GM21529 (cell line): ENCODE measurements at regions not wholly inside any gene's neighbourhood (a gene's known extent, or its start where the extent isn't known, plus 50 kb on each side); places are given as distances from the start of the nearest gene placed in this dataset.

ENCODE experiments used
- ATAC-seq: cut with Tn5 transposase; IDR thresholded peaks from one replicate; pipeline ENCODE4 v1.9.1; 2021; ENCODE audit not compliant: unreplicated experiment

DNA sequence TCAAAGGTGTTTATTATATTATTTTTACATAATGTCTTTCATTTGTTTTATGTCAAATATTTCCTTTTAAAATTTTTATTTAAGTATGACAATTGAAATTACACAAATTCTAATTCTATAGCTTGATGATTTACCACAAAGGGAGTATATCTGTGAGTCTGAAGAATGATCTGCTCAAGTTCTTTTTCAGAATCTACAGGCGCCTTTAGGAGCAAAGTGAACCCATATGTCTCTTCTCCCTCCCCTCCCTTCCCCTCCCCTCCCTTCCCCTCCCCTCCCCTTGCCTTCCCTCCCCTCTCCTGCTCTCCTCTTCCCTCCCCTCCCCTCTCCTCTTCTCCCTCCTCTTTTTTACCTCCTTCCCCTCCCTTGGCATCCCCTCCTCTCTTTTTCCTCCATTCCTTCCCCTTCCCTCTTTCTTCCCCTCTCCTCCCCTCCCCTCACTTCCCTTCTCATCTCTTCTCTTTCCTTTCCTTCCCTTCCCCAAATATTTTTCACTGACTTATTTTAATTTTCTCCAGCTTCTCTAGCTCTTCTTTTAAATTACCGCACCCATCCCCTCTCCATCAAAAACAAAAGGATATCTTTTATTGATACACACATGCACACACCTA is 495.3 kb upstream of the PIK3R1 start:
- no peak for ATAC-seq

DNA sequence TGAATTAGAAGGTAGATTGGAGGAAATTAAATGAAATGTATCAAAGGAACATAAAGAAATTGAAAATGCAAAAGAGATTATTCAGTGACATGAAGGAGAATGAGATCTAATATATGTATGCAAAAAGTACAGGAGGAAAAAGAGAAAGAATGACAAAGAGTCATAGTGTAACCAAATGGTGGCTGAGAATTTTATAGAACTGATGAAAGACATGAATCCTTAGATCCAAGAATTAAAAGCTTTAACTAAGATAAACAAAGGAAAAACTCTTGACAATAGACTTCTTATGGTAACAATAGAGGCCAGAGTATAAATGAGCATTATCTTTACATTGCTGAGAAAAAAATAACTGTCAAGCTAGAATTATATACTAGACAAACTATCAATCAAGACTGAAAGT is 505.4 kb upstream of the CD180 start:
- no peak for ATAC-seq

DNA sequence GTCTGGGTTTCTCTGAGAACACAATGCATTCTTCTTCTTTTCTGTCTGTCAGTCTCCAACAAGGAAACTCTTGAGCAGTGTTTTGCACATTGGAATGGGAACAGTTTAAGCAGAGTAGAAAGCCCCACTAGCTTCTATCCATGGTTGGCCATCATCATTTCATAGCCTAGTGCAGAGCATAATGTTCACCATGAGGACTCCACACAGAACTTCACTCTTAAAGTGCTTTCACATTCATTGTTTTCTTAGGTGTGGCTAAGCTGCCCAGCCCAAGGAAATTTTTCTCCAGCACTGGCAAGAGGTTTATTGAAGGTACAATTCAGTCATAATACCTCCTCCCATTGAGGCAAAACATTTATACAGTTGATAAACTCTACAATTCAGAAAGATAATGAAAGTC is 503.0 kb upstream of the CD180 start:
- no peak for ATAC-seq

DNA sequence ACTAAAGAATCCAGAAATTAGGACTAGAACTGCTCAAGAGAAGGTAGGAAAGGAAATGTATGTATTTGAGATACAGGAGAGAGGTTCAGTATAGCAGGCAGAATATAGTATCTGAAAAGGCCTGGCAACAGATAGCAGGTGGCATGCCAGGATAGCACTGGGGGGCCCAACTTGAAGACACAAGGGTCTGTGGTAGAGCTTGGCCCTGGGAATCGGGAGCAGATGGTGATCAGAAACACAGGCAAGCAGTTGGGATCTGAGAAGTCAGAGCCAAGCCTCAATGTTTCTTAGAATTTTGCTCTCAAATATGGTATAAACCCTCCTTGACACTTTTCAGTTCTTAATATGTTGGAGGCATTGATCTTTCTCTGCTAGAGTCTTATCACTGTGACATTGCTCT is 499.8 kb upstream of the CD180 start:
- ATAC-seq, result no peak

DNA sequence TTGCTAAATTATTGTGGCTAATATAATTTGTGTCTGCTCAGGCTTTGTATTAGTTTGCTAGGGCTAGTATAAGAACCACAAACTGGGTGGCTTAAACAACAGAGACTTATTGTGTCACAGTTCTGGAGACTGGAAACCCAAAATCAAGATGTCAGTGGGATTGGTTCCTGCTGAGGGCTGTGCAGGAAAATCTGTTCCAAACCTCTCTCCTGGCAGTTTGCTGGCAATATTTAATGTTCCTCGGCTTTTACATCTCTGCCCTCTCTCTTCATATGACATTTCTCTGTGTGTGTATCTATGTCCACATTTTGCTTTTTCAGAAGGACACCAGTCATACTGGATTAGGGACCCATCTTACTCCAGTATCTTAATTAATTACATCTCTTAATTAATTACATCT is 498.8 kb upstream of the CD180 start:
- ATAC-seq, result no peak

DNA sequence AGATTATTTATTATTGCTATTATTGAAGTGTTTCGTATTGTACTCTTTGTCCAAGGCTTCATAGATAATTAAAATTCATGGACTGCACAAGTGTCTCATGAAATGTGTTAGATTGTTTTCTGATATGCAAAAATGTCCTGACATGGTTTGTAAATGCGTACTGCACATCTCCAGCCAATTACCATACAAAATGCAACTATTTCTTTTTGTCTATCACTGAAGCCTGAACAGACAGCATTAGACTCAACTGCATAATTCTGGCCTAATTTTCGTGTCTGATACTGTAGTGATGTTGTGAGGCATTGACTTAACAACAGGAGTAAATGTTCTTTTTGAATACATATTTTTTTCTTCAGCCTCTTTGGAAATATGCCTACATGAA is 498.2 kb upstream of the CD180 start:
- no peak for ATAC-seq

DNA sequence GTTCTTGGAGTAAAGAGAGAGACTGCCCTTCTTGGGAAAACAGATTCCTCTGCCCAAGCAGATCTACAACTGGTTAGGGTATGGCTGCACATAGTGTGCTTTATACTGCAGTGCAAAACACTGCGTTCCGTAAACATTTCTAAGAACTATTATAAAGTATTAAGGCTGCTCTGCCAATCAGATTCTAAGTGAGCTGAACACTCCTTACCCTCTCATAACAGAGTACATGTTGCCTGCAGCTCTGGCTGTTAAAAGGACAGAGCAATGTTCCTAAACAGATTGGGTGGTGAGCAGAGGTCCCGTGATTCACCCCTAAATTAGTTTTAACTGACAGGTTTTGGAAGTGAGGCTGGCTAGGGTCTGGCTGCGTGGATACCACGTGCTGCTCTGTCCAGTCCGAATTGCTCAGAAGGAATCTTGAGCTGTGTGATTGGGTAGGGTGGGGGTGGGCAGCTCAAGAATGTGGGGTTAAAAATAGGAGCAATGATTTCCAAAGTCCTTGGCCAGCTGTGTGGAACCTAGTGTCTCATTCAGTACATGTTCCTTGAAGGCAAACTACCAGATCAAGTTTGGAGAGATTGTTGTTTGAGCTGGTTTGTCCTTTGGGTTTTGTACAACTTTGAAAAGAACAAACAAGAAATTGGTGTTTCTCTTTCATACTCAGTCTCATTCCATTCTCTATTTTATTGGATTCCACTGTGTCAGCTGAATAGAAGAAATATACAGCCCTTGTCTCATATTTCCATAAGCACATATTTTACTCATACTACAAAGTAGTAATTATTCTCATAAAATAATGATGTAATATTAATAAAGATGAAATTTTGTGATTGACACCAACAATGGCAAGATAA is 497.6 kb upstream of the CD180 start:
- no peak for ATAC-seq

DNA sequence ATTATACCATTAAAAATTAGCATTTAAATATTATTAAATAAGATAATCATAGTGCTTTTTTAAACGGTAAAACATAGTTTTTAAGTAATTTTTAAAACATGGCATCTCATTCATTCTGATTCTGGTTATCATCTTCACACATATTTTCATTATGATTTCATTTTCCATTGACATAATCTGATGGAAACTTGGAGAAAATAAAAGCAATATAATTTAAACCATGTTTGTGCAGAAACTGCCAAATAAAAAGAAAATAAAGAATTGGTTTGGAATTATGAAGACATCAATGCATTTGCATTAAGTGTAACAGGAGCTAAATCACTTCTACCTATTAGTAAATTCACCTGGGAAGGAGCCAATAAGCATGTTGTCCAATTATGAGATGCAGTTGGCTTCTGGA is 490.1 kb upstream of the CD180 start:
- ATAC-seq, result no peak

DNA sequence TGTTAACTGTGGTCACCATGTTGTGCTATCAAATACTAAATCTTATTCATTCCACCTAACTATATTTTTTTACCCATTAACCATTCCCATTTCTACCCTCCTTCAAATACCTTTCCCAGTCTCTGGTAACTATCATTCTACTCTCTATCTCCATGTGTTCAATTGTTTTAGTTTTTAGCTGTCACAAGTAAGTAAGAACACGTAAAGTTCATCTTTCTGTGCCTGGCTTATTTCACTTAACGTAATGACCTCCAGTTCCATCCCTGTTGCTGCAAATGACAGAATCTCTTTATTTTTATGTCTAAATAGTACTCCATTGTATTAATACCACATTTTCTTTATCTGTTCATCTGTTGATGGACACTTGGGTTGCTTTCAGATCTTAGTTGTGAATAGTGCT is 485.1 kb upstream of the CD180 start:
- ATAC-seq, result no peak

DNA sequence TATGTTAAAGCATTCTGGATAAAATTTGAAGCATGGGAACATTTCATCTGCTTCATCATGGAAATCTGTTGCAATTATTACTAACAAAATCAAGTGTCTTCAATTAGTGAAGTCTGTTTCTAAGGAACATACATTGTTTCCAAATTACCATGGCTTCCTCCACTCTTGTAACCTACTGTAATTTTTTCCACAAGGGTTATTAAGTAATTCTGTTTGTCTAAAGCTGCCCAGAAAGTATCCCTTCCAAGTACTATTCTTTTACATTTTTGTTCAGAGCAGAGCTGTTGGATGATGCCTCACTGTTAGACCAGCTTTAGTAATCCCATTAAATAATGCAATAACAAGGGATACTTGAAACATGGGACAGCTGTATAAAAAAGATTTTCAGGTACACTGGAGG is 483.5 kb upstream of the CD180 start:
- ATAC-seq, result no peak

DNA sequence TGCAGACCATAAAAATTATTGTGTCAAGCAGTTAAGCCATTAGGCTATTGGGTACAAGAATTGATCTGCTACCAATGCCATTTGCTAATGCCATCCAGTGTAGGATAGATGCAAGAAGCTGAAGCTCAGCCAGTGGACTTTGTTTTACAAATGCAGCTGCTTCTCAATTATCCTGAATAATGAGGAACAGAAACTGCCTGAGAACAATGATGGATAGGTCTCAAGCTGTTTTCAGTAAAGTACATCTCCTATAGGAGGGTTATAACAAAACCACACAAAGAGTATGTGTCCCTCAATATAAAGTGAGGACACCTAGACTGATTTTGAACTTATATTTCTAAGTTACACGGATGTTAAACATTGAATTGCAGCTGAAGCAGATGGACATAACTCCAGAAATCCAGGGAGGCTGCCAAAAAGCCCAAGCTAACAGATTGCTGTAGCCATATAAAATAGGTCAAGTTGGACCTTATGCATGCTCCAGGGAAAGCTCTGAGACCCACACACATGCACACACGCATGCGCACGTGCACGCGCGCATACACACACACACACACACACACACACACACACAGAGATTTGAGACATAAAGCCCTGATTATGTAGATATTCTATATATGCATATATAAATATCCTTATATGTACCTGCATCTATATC is 482.7 kb upstream of the CD180 start:
- no peak for ATAC-seq

DNA sequence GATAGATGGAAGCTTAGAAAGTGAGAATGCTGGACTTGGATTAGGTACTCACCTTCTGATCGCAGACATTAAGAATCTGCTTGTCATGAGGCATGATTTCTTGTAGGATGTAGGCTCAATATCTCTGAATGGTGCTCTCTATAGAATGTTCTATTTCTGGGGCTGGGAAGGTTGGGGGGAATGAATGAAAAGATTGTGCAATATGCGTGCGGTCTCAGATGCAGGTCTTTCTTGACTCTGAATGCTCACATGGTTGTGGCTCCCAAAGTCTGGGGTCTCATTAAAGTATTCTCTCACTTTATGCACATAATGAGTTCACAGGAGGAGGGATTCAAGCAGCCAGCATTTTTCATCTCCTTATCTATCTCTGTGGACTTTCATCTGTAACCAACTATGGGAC is 482.0 kb upstream of the CD180 start:
- ATAC-seq, result no peak

DNA sequence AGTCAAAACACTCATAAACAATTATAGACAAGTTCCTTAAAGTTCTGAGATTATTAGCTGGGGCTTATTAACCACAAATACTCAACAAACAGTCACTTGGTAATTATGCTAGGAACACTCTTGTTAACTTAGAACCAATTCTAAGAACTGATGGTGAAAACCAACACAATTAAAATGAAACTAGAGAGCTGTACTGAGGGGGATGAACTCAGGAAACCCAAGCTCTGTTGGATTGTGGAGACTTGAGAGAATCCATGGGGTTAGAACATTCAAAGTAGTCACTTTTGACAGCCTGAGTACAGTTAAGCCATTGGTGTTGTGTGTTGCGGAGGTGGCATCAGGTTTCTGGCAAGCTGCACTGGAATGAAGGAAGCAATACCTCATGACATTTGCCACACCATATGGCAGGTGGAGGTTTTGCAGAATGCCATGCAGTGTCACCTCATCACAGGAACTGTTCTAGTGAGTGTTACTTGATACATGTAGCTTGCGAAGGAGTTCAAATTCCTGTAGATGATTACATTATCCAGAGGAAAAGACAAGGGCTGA is 480.9 kb upstream of the CD180 start:
- no peak for ATAC-seq

DNA sequence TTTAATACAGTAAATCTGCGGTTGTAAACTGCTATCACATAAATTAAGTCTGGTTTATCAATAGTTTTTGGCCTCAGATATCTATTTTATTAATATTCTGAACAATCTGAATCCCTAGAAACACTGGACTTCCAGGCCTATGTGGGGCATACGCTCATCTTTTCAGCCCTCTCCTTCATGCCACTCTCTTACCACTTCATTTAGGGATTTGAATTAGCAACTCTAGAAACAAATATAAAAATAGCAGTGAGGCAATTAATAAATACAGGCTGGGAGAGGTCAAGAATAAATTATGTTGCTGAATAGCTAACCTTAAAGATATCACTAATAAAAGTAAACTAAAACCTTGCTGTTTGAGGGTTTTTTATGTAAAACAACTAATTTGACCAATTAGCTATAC is 480.3 kb upstream of the CD180 start:
- no peak for ATAC-seq

DNA sequence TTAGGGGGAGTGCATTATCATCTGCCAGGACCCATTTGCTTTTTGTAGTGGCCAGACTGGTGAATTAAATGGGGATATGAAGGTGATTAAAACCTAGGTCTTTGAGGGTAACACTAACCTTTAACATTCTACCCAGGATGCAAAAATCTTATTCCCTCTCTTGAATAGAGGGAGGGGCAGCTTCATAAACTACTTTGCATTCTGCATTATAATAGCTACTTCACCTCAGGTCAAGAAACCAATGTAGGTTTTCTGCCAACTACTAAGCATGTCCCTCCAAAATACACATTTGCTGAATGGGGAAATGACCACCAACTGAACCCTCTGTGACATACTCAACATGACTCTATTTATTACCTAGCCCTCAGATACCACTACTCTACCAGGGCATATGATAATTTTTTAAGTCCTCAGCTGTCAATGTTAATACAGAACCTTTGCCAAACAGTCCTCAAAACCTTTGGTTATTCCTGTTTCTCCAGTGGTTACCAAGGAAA is 477.6 kb upstream of the CD180 start:
- no peak for ATAC-seq

DNA sequence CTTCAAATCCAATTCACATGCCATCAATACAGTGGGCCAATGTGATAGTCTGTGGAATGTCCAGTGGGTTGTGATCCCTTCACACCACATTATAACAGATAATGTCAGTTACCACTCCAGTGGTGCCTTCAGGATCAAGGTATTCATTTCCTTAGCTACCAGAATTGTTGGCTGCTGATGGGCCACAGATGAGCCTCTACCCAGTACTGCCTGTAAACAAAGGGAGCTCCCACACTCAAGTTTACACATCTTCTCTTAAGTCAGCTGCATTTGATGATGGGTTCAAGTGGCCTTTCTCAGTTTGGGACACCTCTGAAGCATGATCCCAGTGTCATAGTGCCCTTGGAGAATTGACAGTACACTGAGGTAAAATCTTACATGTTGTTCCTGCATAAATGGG is 477.0 kb upstream of the CD180 start:
- ATAC-seq, result no peak

DNA sequence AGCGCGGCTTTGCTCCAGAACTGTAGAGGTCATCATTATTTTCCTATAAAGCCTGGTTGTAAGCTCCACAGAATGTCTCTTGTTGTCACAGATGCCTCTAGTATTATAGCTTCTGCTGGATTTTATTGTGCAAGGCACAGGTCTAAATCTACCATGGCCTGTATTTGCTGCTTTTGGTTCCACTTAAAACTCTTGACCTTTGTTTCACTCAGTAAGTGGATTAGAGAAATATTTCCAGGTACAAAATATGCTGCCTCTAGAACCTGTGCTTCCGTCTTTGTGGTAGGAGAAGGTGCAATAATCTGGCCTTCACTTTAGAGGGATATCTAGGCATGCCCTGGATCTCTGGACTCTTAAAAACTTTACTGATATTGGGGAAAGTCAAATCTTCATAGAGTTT is 476.6 kb upstream of the CD180 start:
- ATAC-seq, result no peak

DNA sequence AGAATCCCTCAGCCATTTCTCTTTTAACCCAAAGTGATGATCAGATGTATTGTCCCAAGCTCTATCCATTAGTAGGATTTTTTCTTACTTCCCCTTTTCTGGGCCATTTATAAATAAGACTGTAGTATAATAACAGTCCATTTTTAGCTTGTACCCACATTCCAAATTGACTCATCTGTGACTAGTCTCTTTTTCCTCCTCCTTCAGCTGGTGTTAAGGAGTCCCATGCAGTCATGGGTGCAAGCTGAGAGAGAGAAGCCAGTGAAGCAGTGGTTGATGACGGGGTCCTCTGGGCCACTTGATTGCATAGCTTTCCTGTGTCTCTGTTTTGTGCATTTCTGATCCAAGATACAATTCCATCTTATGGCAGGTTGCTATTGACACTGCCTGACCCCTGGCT is 476.0 kb upstream of the CD180 start:
- no peak for ATAC-seq

DNA sequence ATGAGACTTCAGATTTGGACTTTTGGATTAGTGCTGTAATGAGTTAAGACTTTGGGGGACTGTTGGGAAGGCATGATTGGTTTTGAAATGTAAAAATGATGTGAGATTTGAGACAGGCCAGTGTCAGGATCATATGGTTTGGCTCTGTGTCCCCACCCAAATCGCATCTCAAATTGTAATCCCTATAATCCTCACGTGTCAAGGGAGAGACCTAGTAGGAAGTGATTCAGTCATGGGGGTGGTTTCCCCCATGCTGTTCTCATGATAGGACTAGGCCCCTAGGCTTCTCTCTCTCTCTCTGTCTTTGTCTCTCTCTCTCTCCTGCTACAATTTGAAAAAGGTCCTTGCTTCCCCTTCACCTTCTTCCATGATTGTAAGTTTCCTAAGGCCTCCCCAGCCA is 473.3 kb upstream of the CD180 start:
- ATAC-seq, result no peak

DNA sequence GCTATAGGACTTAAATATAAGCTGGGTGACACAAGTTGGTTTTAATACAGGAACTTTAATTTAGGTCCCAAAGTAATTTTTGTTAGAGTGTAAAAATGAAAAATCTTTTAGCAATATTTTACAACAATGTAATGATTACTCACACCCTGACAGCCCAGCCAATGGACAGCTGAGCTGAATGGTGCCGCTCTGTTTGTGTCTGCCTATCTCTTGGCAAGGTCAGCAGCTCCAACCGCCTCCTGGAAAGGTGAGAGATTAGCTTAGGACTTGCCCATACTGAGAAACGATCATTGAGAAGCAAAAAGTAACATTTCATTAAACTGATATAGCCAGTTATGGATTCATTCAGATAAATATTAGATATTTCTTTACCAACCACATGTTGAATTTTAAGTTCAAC is 463.6 kb upstream of the CD180 start:
- no peak for ATAC-seq

DNA sequence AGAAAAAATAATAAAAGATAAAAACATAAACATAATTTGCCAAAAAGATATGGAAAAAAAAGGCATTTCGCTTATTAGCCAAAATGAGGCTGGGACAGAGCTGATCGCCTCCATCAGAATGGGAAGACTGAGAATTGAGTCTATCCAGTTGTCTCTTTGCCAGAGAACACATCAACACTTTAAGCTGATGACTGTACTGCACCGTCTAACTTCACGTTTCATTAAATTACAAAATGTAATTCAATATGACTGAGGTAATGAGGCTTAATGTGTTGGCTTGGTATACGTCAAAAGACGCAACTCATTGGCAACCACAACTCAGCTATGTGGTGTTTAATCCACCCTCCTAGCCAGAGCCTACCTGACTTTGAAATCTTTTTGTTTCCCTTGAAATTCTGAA is 462.7 kb upstream of the CD180 start:
- no peak for ATAC-seq

DNA sequence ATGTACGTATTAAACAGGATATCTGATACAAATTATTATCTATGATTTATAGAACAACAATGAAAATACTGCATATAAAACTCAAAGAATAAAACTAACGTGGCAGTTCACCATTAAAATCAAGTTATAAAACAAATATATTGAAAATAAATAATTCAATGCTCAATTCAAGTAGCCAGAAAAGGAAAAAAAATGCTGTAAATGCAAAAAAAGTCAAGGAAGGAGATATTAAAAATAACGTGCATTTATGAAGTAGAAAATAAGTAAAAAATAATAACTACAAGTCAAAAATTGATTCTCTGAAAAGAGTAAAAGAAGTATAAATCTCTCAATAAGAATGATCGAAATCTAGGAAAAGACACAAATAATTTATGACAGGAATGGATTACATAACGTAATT is 460.5 kb upstream of the CD180 start:
- no peak for ATAC-seq
